Vagina (tissue), 2 donors: ENCODE measurements at regions not wholly inside any gene's neighbourhood (a gene's known extent, or its start where the extent isn't known, plus 50 kb on each side); places are given as distances from the start of the nearest gene placed in this dataset.

Source experiments
- POLR2A ChIP-seq, 2 donors: fragments of 450-650 bp; IDR thresholded peaks; one replicate each; pipeline ENCODE4 v1.6.1; 2017; ENCODE audit warnings: antibody characterized with exemption in 2 of 2, mild to moderate bottlenecking in 2 of 2, moderate library complexity in 2 of 2
- POLR2AphosphoS5 ChIP-seq, 2 donors: sonication (generic); formaldehyde crosslinking; IDR thresholded peaks; one replicate each; pipeline ENCODE4 v1.9.0; 2017; ENCODE audit warnings: antibody characterized with exemption in 2 of 2, mild to moderate bottlenecking in 2 of 2, low read depth in 1 of 2; ENCODE audit not compliant: insufficient read depth in 1 of 2
- TF ChIP-seq, protein P1 (sequence below), 3 experiments: fragments of 450-650 bp in 2 of 3; fragments of 200-600 bp in 1 of 3; sonication (generic) in 1 of 3; IDR thresholded peaks; one replicate each; pipeline ENCODE4 v1.5.1; 2017 to 2019; ENCODE audit warnings: antibody characterized with exemption in 3 of 3, mild to moderate bottlenecking in 2 of 3, moderate library complexity in 2 of 3

- no peak for TF ChIP-seq POLR2A (IDR thresholded peaks at IDR 0.05)
- TF ChIP-seq POLR2AphosphoS5 (IDR thresholded peaks at IDR 0.05; ENCODE audit: insufficient read depth in 1 of 2, low read depth in 1 of 2): no peak
- TF ChIP-seq, protein P1, sequence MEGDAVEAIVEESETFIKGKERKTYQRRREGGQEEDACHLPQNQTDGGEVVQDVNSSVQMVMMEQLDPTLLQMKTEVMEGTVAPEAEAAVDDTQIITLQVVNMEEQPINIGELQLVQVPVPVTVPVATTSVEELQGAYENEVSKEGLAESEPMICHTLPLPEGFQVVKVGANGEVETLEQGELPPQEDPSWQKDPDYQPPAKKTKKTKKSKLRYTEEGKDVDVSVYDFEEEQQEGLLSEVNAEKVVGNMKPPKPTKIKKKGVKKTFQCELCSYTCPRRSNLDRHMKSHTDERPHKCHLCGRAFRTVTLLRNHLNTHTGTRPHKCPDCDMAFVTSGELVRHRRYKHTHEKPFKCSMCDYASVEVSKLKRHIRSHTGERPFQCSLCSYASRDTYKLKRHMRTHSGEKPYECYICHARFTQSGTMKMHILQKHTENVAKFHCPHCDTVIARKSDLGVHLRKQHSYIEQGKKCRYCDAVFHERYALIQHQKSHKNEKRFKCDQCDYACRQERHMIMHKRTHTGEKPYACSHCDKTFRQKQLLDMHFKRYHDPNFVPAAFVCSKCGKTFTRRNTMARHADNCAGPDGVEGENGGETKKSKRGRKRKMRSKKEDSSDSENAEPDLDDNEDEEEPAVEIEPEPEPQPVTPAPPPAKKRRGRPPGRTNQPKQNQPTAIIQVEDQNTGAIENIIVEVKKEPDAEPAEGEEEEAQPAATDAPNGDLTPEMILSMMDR (IDR thresholded peaks at IDR 0.05): no peak
These were observed 419.4 kb downstream of the MEIS1 start for GRCh38 chr2:66854298-66854697.
